GM18870 (cell line): ENCODE measurements at regions not wholly inside any gene's neighbourhood (a gene's known extent, or its start where the extent isn't known, plus 50 kb on each side); places are given as distances from the start of the nearest gene placed in this dataset.
"Not testable (repeated sequence)": the region's sequence is repeated elsewhere in the genome, so short reads cannot be mapped to it uniquely, and the experiment has no call there.

Source experiments
- ATAC-seq: cut with Tn5 transposase; IDR thresholded peaks from one replicate; pipeline ENCODE4 v1.9.1; 2021; ENCODE audit warnings: moderate library complexity; ENCODE audit not compliant: unreplicated experiment

- no peak for ATAC-seq
Observed at GRCh38 chr2:138066139-138066806, 102.0 kb downstream of the HNMT start.

GRCh38 chr2:138066841-138067240, 102.6 kb downstream of the HNMT start:
- ATAC-seq, result no peak

GRCh38 chr2:138068669-138069068, 104.4 kb downstream of the HNMT start:
- not testable (repeated sequence) for ATAC-seq

- not testable (repeated sequence) for ATAC-seq
Observed at GRCh38 chr2:138071042-138071719, 106.9 kb downstream of the HNMT start.

- no peak for ATAC-seq
Observed at GRCh38 chr2:138071720-138072719, 107.7 kb downstream of the HNMT start.

- no peak for ATAC-seq
Observed at GRCh38 chr2:138078153-138078552, 113.9 kb downstream of the HNMT start.

GRCh38 chr2:138079976-138080375, 115.7 kb downstream of the HNMT start:
- ATAC-seq, result no peak

- no peak for ATAC-seq
Observed at GRCh38 chr2:138081225-138082073, 117.2 kb downstream of the HNMT start.

GRCh38 chr2:138084206-138084605, 119.9 kb downstream of the HNMT start:
- ATAC-seq, result no peak

- ATAC-seq, result not testable (repeated sequence)
Observed at GRCh38 chr2:138085441-138085840, 121.2 kb downstream of the HNMT start.

GRCh38 chr2:138086576-138086975, 122.3 kb downstream of the HNMT start:
- no peak for ATAC-seq

- ATAC-seq, result no peak
Observed at GRCh38 chr2:138087751-138088593, 123.7 kb downstream of the HNMT start.

- ATAC-seq, result peak; percentile 85
Observed at GRCh38 chr2:138090330-138090729, 126.1 kb downstream of the HNMT start.

GRCh38 chr2:138093455-138093854, 129.2 kb downstream of the HNMT start:
- ATAC-seq, result no peak

- no peak for ATAC-seq
Observed at GRCh38 chr2:138094031-138094430, 129.8 kb downstream of the HNMT start.

- ATAC-seq, result no peak
Observed at GRCh38 chr2:138095336-138095735, 131.1 kb downstream of the HNMT start.

GRCh38 chr2:138099288-138099687, 135.0 kb downstream of the HNMT start:
- ATAC-seq, result not testable (repeated sequence)

- ATAC-seq, result no peak
Observed at GRCh38 chr2:138101718-138102117, 137.4 kb downstream of the HNMT start.

GRCh38 chr2:138102664-138103063, 138.4 kb downstream of the HNMT start:
- no peak for ATAC-seq

- ATAC-seq, result no peak
Observed at GRCh38 chr2:138103156-138103555, 138.9 kb downstream of the HNMT start.
